Forelimb muscle (tissue), 1 donor: ENCODE measurements at regions not wholly inside any gene's neighbourhood (a gene's known extent, or its start where the extent isn't known, plus 50 kb on each side); places are given as distances from the start of the nearest gene placed in this dataset.
"Not testable (repeated sequence)": the region's sequence is repeated elsewhere in the genome, so short reads cannot be mapped to it uniquely, and the experiment has no call there.

ENCODE experiments used
- DNase-seq: peaks from one replicate; pipeline ENCODE4 v3.0.0-alpha.2; 2013; ENCODE audit warnings: low read depth

- no peak for DNase-seq
Observed at GRCh38 chr14:37650356-37651037, 55.1 kb downstream of the TTC6 start.

- DNase-seq, result no peak
Observed at GRCh38 chr14:37652042-37652441, 56.6 kb downstream of the TTC6 start.

- no peak for DNase-seq
Observed at GRCh38 chr14:37655418-37655817, 60.0 kb downstream of the TTC6 start.

- DNase-seq, result no peak
Observed at GRCh38 chr14:37658156-37658555, 62.7 kb downstream of the TTC6 start.

- no peak for DNase-seq
Observed at GRCh38 chr14:37663498-37663897, 68.1 kb downstream of the TTC6 start.

- no peak for DNase-seq
Observed at GRCh38 chr14:37665479-37665878, 70.0 kb downstream of the TTC6 start.

- DNase-seq, result no peak
Observed at GRCh38 chr14:37665951-37666350, 70.5 kb downstream of the TTC6 start.

- no peak for DNase-seq
Observed at GRCh38 chr14:37668646-37669045, 73.2 kb downstream of the TTC6 start.

GRCh38 chr14:37669242-37669641, 73.8 kb downstream of the TTC6 start:
- no peak for DNase-seq

GRCh38 chr14:37673439-37673838, 78.0 kb downstream of the TTC6 start:
- no peak for DNase-seq

- DNase-seq, result no peak
Observed at GRCh38 chr14:37678916-37679315, 83.5 kb downstream of the TTC6 start.

GRCh38 chr14:37681486-37681885, 86.1 kb downstream of the TTC6 start:
- no peak for DNase-seq

GRCh38 chr14:37692680-37693079, 97.3 kb downstream of the TTC6 start:
- DNase-seq, result not testable (repeated sequence)

GRCh38 chr14:37693420-37693819, 98.0 kb downstream of the TTC6 start:
- not testable (repeated sequence) for DNase-seq

GRCh38 chr14:37695866-37696265, 100.4 kb downstream of the TTC6 start:
- no peak for DNase-seq

GRCh38 chr14:37697489-37698121, 102.2 kb downstream of the TTC6 start:
- no peak for DNase-seq

GRCh38 chr14:37698840-37699777, 103.7 kb downstream of the TTC6 start:
- DNase-seq, result no peak

GRCh38 chr14:37707716-37708115, 112.3 kb downstream of the TTC6 start:
- DNase-seq, result no peak

- DNase-seq, result no peak
Observed at GRCh38 chr14:37708481-37708880, 113.1 kb downstream of the TTC6 start.

- peak; percentile 13 for DNase-seq
Observed at GRCh38 chr14:37709419-37710195, 114.2 kb downstream of the TTC6 start.

GRCh38 chr14:37711356-37711830, 116.0 kb downstream of the TTC6 start:
- no peak for DNase-seq
